GM21526 (cell line): ENCODE measurements at regions not wholly inside any gene's neighbourhood (a gene's known extent, or its start where the extent isn't known, plus 50 kb on each side); places are given as distances from the start of the nearest gene placed in this dataset.
"Not testable (repeated sequence)": the region's sequence is repeated elsewhere in the genome, so short reads cannot be mapped to it uniquely, and the experiment has no call there.

ENCODE experiments used
- ATAC-seq: cut with Tn5 transposase; IDR thresholded peaks from one replicate; pipeline ENCODE4 v1.9.1; 2021; ENCODE audit warnings: moderate library complexity; ENCODE audit not compliant: unreplicated experiment, low FRiP score

GRCh38 chr3:164320962-164321361 is 757.3 kb downstream of the SI start:
- no peak for ATAC-seq

GRCh38 chr3:164306042-164306441 is 772.3 kb downstream of the SI start:
- no peak for ATAC-seq

- ATAC-seq, result no peak
Measured at GRCh38 chr3:164303894-164304293, 774.4 kb downstream of the SI start.

- ATAC-seq, result no peak
Measured at GRCh38 chr3:164302622-164303021, 775.7 kb downstream of the SI start.

- ATAC-seq, result not testable (repeated sequence)
Measured at GRCh38 chr3:164291486-164291885, 786.8 kb downstream of the SI start.

- no peak for ATAC-seq
Measured at GRCh38 chr3:164278550-164278949, 799.7 kb downstream of the SI start.

- no peak for ATAC-seq
Measured at GRCh38 chr3:164267053-164267452, 811.2 kb downstream of the SI start.

GRCh38 chr3:164250923-164251322 is 827.4 kb downstream of the SI start:
- no peak for ATAC-seq

- ATAC-seq, result no peak
Measured at GRCh38 chr3:164236851-164237250, 841.4 kb downstream of the SI start.

- ATAC-seq, result no peak
Measured at GRCh38 chr3:164235289-164236028, 842.8 kb downstream of the SI start.

- no peak for ATAC-seq
Measured at GRCh38 chr3:164233951-164234350, 844.3 kb downstream of the SI start.

GRCh38 chr3:164231718-164232117 is 846.6 kb downstream of the SI start:
- no peak for ATAC-seq

GRCh38 chr3:164230385-164231094 is 847.8 kb downstream of the SI start:
- ATAC-seq, result no peak

GRCh38 chr3:164224126-164224525 is 854.2 kb downstream of the SI start:
- no peak for ATAC-seq

- no peak for ATAC-seq
Measured at GRCh38 chr3:164222197-164222596, 856.1 kb downstream of the SI start.

- no peak for ATAC-seq
Measured at GRCh38 chr3:164221297-164221696, 857.0 kb downstream of the SI start.

- no peak for ATAC-seq
Measured at GRCh38 chr3:164209363-164209762, 868.9 kb downstream of the SI start.

GRCh38 chr3:164208821-164209220 is 869.5 kb downstream of the SI start:
- ATAC-seq, result no peak

GRCh38 chr3:164208048-164208447 is 870.2 kb downstream of the SI start:
- ATAC-seq, result no peak

GRCh38 chr3:164200053-164200823 is 878.1 kb downstream of the SI start:
- no peak for ATAC-seq

- ATAC-seq, result no peak
Measured at GRCh38 chr3:164196477-164196876, 881.8 kb downstream of the SI start.
